PC-9 (cell line): ENCODE measurements at regions not wholly inside any gene's neighbourhood (a gene's known extent, or its start where the extent isn't known, plus 50 kb on each side); places are given as distances from the start of the nearest gene placed in this dataset.

ENCODE experiments used
- CTCF ChIP-seq: fragments of 200-600 bp; sonication (generic); conservative IDR thresholded peaks from 2 replicates; pipeline ENCODE4 v1.6.1; 2017; ENCODE audit warnings: mixed run types, antibody characterized with exemption, mild to moderate bottlenecking, moderate library complexity
- EZH2 ChIP-seq: fragments of 200-600 bp; sonication (generic); IDR thresholded peaks from 2 replicates; pipeline ENCODE4 v1.8.0; 2017; ENCODE audit warnings: antibody characterized with exemption, low read depth

- TF ChIP-seq CTCF (no peak), EZH2 (no peak)
Measured at GRCh38 chr5:6218517-6218916, 159.8 kb downstream of the MED10 start.
